Neural cell (in vitro differentiated cells): ENCODE measurements at regions not wholly inside any gene's neighbourhood (a gene's known extent, or its start where the extent isn't known, plus 50 kb on each side); places are given as distances from the start of the nearest gene placed in this dataset.
A peak's percentile ranks its signal among the peaks of the same experiment; 100 is the strongest.

Experiments used
- CTCF ChIP-seq: fragments of 450-650 bp; IDR thresholded peaks from 2 replicates; pipeline ENCODE4 v1.5.1; 2014; ENCODE audit warnings: antibody characterized with exemption, mild to moderate bottlenecking, moderate library complexity; ENCODE audit not compliant: poor library complexity, severe bottlenecking
- RAD21 ChIP-seq: fragments of 450-650 bp; conservative IDR thresholded peaks from 2 replicates; pipeline ENCODE4 v1.6.1; 2014; ENCODE audit warnings: antibody characterized with exemption, mild to moderate bottlenecking, moderate library complexity

GRCh38 chr1:219385787-219386427 lies 212.2 kb downstream of the LYPLAL1 start:
- TF ChIP-seq CTCF = peak; percentile 28
- no peak for TF ChIP-seq RAD21
